ENCODE measurements at regions not wholly inside any gene's neighbourhood (a gene's known extent, or its start where the extent isn't known, plus 50 kb on each side); places are given as distances from the start of the nearest gene placed in this dataset.
"Not testable (repeated sequence)": the region's sequence is repeated elsewhere in the genome, so short reads cannot be mapped to it uniquely, and the experiment has no call there.

- no peak for DNase-seq (ENCODE audit: low spot score)
Observed at GRCh38 chr13:65808061-65808460, 1422.1 kb downstream of the PCDH9 start.

GRCh38 chr13:65803530-65804392 lies 1426.4 kb downstream of the PCDH9 start:
- DNase-seq (ENCODE audit: low spot score) = no peak

GRCh38 chr13:65789815-65790214 lies 1440.3 kb downstream of the PCDH9 start:
- no peak for DNase-seq (ENCODE audit: low spot score)

GRCh38 chr13:65787082-65787481 lies 1443.1 kb downstream of the PCDH9 start:
- no peak for DNase-seq (ENCODE audit: low spot score)

GRCh38 chr13:65784088-65784816 lies 1445.9 kb downstream of the PCDH9 start:
- DNase-seq (ENCODE audit: low spot score) = no peak

- no peak for DNase-seq (ENCODE audit: low spot score)
Observed at GRCh38 chr13:65783383-65783782, 1446.8 kb downstream of the PCDH9 start.

GRCh38 chr13:65771704-65772313 lies 1458.3 kb downstream of the PCDH9 start:
- DNase-seq (ENCODE audit: low spot score) = not testable (repeated sequence)

- DNase-seq (ENCODE audit: low spot score) = no peak
Observed at GRCh38 chr13:65768545-65768944, 1461.6 kb downstream of the PCDH9 start.

- no peak for DNase-seq (ENCODE audit: low spot score)
Observed at GRCh38 chr13:65763811-65764210, 1466.3 kb downstream of the PCDH9 start.

- no peak for DNase-seq (ENCODE audit: low spot score)
Observed at GRCh38 chr13:65762012-65762411, 1468.1 kb downstream of the PCDH9 start.

GRCh38 chr13:65756071-65756671 lies 1474.0 kb downstream of the PCDH9 start:
- DNase-seq (ENCODE audit: low spot score) = no peak

GRCh38 chr13:65748227-65748626 lies 1481.9 kb downstream of the PCDH9 start:
- no peak for DNase-seq (ENCODE audit: low spot score)

GRCh38 chr13:65746406-65746921 lies 1483.7 kb downstream of the PCDH9 start:
- no peak for DNase-seq (ENCODE audit: low spot score)

- no peak for DNase-seq (ENCODE audit: low spot score)
Observed at GRCh38 chr13:65744836-65745235, 1485.3 kb downstream of the PCDH9 start.

- no peak for DNase-seq (ENCODE audit: low spot score)
Observed at GRCh38 chr13:65733110-65733509, 1497.0 kb downstream of the PCDH9 start.

GRCh38 chr13:65727070-65727469 lies 1503.1 kb downstream of the PCDH9 start:
- no peak for DNase-seq (ENCODE audit: low spot score)

GRCh38 chr13:65725006-65725405 lies 1505.1 kb downstream of the PCDH9 start:
- DNase-seq (ENCODE audit: low spot score) = no peak

GRCh38 chr13:65724226-65724625 lies 1505.9 kb downstream of the PCDH9 start:
- DNase-seq (ENCODE audit: low spot score) = no peak

GRCh38 chr13:65722506-65722905 lies 1507.6 kb downstream of the PCDH9 start:
- DNase-seq (ENCODE audit: low spot score) = no peak

GRCh38 chr13:65719831-65720230 lies 1510.3 kb downstream of the PCDH9 start:
- DNase-seq (ENCODE audit: low spot score) = no peak

GRCh38 chr13:65710514-65710913 lies 1519.6 kb downstream of the PCDH9 start:
- no peak for DNase-seq (ENCODE audit: low spot score)

GRCh38 chr13:65697843-65698242 lies 1532.3 kb downstream of the PCDH9 start:
- no peak for DNase-seq (ENCODE audit: low spot score)
